Right atrium auricular region (tissue), 2 donors: ENCODE measurements at regions not wholly inside any gene's neighbourhood (a gene's known extent, or its start where the extent isn't known, plus 50 kb on each side); places are given as distances from the start of the nearest gene placed in this dataset.
"Not testable (repeated sequence)": the region's sequence is repeated elsewhere in the genome, so short reads cannot be mapped to it uniquely, and the experiment has no call there.

Experiments
- DNase-seq: peaks from one replicate; pipeline ENCODE4 v3.0.0-alpha.2; 2019; ENCODE audit warnings: low spot score
- H3K27ac ChIP-seq, 2 donors: fragments of 200-600 bp; sonication (generic); 1 replicate in 1 of 2; 2 replicates in 1 of 2; pipeline ENCODE4 v1.5.1; 2016 to 2019
- H3K27me3 ChIP-seq, 2 donors: fragments of 200-600 bp; sonication (generic); one replicate each; pipeline versions ENCODE4 v1.5.1 to v1.6.0; 2017 to 2019
- H3K36me3 ChIP-seq: fragments of 200-600 bp; sonication (generic); one replicate; pipeline ENCODE4 v1.5.1; 2016
- H3K4me1 ChIP-seq, 2 donors: fragments of 200-600 bp; sonication (generic); one replicate each; pipeline versions ENCODE4 v1.5.1 to v1.6.0; 2017 to 2019
- H3K4me3 ChIP-seq, 2 donors: fragments of 200-600 bp; sonication (generic); 1 replicate in 1 of 2; 2 replicates in 1 of 2; pipeline ENCODE4 v1.5.1; 2017 to 2019; ENCODE audit warnings: mild to moderate bottlenecking in 1 of 2, moderate library complexity in 1 of 2
- H3K9me3 ChIP-seq, 2 donors: fragments of 200-600 bp; sonication (generic); one replicate each; pipeline ENCODE4 v1.5.1; 2019
- CTCF ChIP-seq, 2 donors: fragments of 200-600 bp; sonication (generic); IDR thresholded peaks; one replicate each; pipeline ENCODE4 v1.5.1; 2019; ENCODE audit warnings: antibody characterized with exemption in 2 of 2

GRCh38 chr3:35440826-35441225 lies 198.5 kb upstream of the ARPP21 start:
- TF ChIP-seq CTCF (IDR thresholded peaks at IDR 0.05), result no peak

GRCh38 chr3:35446896-35447295 lies 192.4 kb upstream of the ARPP21 start:
- no peaks in the 10 kb centered on the region for H3K4me1 ChIP-seq
- no peak for DNase-seq
- H3K4me3 ChIP-seq, result no peak overlapping the region
- no peaks in the 10 kb centered on the region for H3K36me3 ChIP-seq
- no peaks in the 10 kb centered on the region for H3K9me3 ChIP-seq
- no peak overlapping the region for H3K27ac ChIP-seq
- TF ChIP-seq CTCF (IDR thresholded peaks at IDR 0.05), result no peak
- H3K27me3 ChIP-seq, result no peaks in the 10 kb centered on the region

More at GRCh38 chr3:35440826-35441225, 198.5 kb upstream of the ARPP21 start:
- no peaks in the 10 kb centered on the region for H3K4me1 ChIP-seq
- no peaks in the 10 kb centered on the region for H3K36me3 ChIP-seq
- H3K4me3 ChIP-seq, result no peak overlapping the region
- H3K27ac ChIP-seq, result no peak overlapping the region
- no peaks in the 10 kb centered on the region for H3K9me3 ChIP-seq
- H3K27me3 ChIP-seq, result no peaks in the 10 kb centered on the region
- no peak for DNase-seq

GRCh38 chr3:35448121-35448520 lies 191.2 kb upstream of the ARPP21 start:
- Histone ChIP-seq H3K4me1 (no peaks in the 10 kb centered on the region), H3K27ac (no peak overlapping the region), H3K36me3 (no peaks in the 10 kb centered on the region), H3K27me3 (no peaks in the 10 kb centered on the region), H3K4me3 (no peak overlapping the region), H3K9me3 (no peaks in the 10 kb centered on the region)
- no peak for DNase-seq
- TF ChIP-seq CTCF (IDR thresholded peaks at IDR 0.05), result no peak

GRCh38 chr3:35448681-35449080 lies 190.6 kb upstream of the ARPP21 start:
- no peak for TF ChIP-seq CTCF (IDR thresholded peaks at IDR 0.05)
- DNase-seq, result no peak
- no peaks in the 10 kb centered on the region for H3K36me3 ChIP-seq
- H3K4me1 ChIP-seq, result no peaks in the 10 kb centered on the region
- no peak overlapping the region for H3K4me3 ChIP-seq
- H3K27me3 ChIP-seq, result no peaks in the 10 kb centered on the region
- no peaks in the 10 kb centered on the region for H3K9me3 ChIP-seq
- no peak overlapping the region for H3K27ac ChIP-seq

- not testable (repeated sequence) for H3K27ac ChIP-seq, H3K4me3 ChIP-seq, H3K4me1 ChIP-seq, H3K27me3 ChIP-seq, H3K36me3 ChIP-seq, H3K9me3 ChIP-seq, DNase-seq
These were observed 184.5 kb upstream of the ARPP21 start for GRCh38 chr3:35454819-35455218.

GRCh38 chr3:35473956-35474355 lies 165.4 kb upstream of the ARPP21 start:
- no peaks in the 10 kb centered on the region for H3K4me1 ChIP-seq
- no peaks in the 10 kb centered on the region for H3K27me3 ChIP-seq
- H3K4me3 ChIP-seq, result no peak overlapping the region
- TF ChIP-seq CTCF (IDR thresholded peaks at IDR 0.05), result no peak
- no peaks in the 10 kb centered on the region for H3K9me3 ChIP-seq
- no peaks in the 10 kb centered on the region for H3K36me3 ChIP-seq
- H3K27ac ChIP-seq, result no peak overlapping the region
- no peak for DNase-seq

GRCh38 chr3:35482566-35482965 lies 156.8 kb upstream of the ARPP21 start:
- not testable (repeated sequence) for H3K27me3 ChIP-seq, H3K4me3 ChIP-seq, H3K9me3 ChIP-seq, H3K4me1 ChIP-seq, DNase-seq, H3K27ac ChIP-seq, H3K36me3 ChIP-seq
